ENCODE measurements at regions not wholly inside any gene's neighbourhood (a gene's known extent, or its start where the extent isn't known, plus 50 kb on each side); places are given as distances from the start of the nearest gene placed in this dataset.

GRCh38 chrX:4265036-4265435 lies 551.6 kb upstream of the PRKX start:
- intact Hi-C loops (cut with DNase I, micrococcal nuclease) = no loop called here
- POLR2A ChIA-PET = no interaction called here
- Histone ChIP-seq H3K4me3 (ENCODE audit: low read length) (no peak overlapping the region), H3K4me1 (ENCODE audit: insufficient read depth, low read length) (no peaks in the 10 kb centered on the region), H3K27me3 (ENCODE audit: control insufficient read depth in 1 of 2, insufficient read depth in 2 of 2, low read length in 2 of 2) (no peaks in the 10 kb centered on the region), H3K36me3 (ENCODE audit: insufficient read depth, low read length) (no peaks in the 10 kb centered on the region), H3K9me3 (ENCODE audit: control insufficient read depth in 1 of 2, insufficient read depth in 1 of 2, low read length in 2 of 2) (no peaks in the 10 kb centered on the region), H3K27ac (ENCODE audit: low read depth in 1 of 2, low read length in 2 of 2) (no peak overlapping the region)
- no peak for TF ChIP-seq CTCF (IDR thresholded peaks at IDR 0.05)
- ATAC-seq (ENCODE audit: poor library complexity) (no peak), DNase-seq (no peak)
- H3K36me3 Mint-ChIP-seq (ENCODE audit: low read depth) = no peaks in the 10 kb centered on the region
- no peaks in the 10 kb centered on the region for H3K27me3 Mint-ChIP-seq
- H3K27ac Mint-ChIP-seq = no peak overlapping the region
- H3K9me3 Mint-ChIP-seq = no peaks in the 10 kb centered on the region
- CTCF ChIA-PET = no interaction called here
- no peak overlapping the region for H3K4me3 Mint-ChIP-seq
- no peaks in the 10 kb centered on the region for H3K4me1 Mint-ChIP-seq (ENCODE audit: low read depth)

GRCh38 chrX:4263030-4263803 lies 549.8 kb upstream of the PRKX start:
- no peaks in the 10 kb centered on the region for H3K36me3 ChIP-seq (ENCODE audit: insufficient read depth, low read length)
- CTCF ChIA-PET = no interaction called here

GRCh38 chrX:4253092-4253491 lies 539.6 kb upstream of the PRKX start:
- H3K9me3 Mint-ChIP-seq = no peaks in the 10 kb centered on the region
- Histone ChIP-seq H3K36me3 (ENCODE audit: insufficient read depth, low read length) (no peaks in the 10 kb centered on the region), H3K27ac (ENCODE audit: low read depth in 1 of 2, low read length in 2 of 2) (no peak overlapping the region), H3K4me1 (ENCODE audit: insufficient read depth, low read length) (peaks cover 3% of the 10 kb centered on the region), H3K4me3 (ENCODE audit: low read length) (no peak overlapping the region), H3K9me3 (ENCODE audit: control insufficient read depth in 1 of 2, insufficient read depth in 1 of 2, low read length in 2 of 2) (peaks cover 0 to 8% of the 10 kb centered on the region in 2 experiments), H3K27me3 (ENCODE audit: control insufficient read depth in 1 of 2, insufficient read depth in 2 of 2, low read length in 2 of 2) (no peaks in the 10 kb centered on the region)
- DNase-seq (no peak), ATAC-seq (ENCODE audit: poor library complexity) (no peak)
- H3K27ac Mint-ChIP-seq = peak overlapping the region; percentile 8
- POLR2A ChIA-PET = no interaction called here
- H3K36me3 Mint-ChIP-seq (ENCODE audit: low read depth) = no peaks in the 10 kb centered on the region
- H3K27me3 Mint-ChIP-seq = no peaks in the 10 kb centered on the region
- no peak for TF ChIP-seq CTCF (IDR thresholded peaks at IDR 0.05)
- intact Hi-C loops (cut with DNase I, micrococcal nuclease) = no loop called here
- peaks cover 5% of the 10 kb centered on the region for H3K4me1 Mint-ChIP-seq (ENCODE audit: low read depth)
- no peak overlapping the region for H3K4me3 Mint-ChIP-seq
- CTCF ChIA-PET = no interaction called here

More at GRCh38 chrX:4263030-4263803, 549.8 kb upstream of the PRKX start:
- intact Hi-C loops (cut with DNase I, micrococcal nuclease) = no loop called here
- Mint-ChIP-seq H3K4me3 (no peak overlapping the region), H3K27me3 (no peaks in the 10 kb centered on the region), H3K9me3 (no peaks in the 10 kb centered on the region), H3K27ac (no peak overlapping the region), H3K36me3 (ENCODE audit: low read depth) (no peaks in the 10 kb centered on the region), H3K4me1 (ENCODE audit: low read depth) (no peaks in the 10 kb centered on the region)
- no peaks in the 10 kb centered on the region for H3K4me1 ChIP-seq (ENCODE audit: insufficient read depth, low read length)
- no peak for DNase-seq
- no peak for TF ChIP-seq CTCF (IDR thresholded peaks at IDR 0.05)
- no peaks in the 10 kb centered on the region for H3K27me3 ChIP-seq (ENCODE audit: control insufficient read depth in 1 of 2, insufficient read depth in 2 of 2, low read length in 2 of 2)
- H3K9me3 ChIP-seq (ENCODE audit: control insufficient read depth in 1 of 2, insufficient read depth in 1 of 2, low read length in 2 of 2) = no peaks in the 10 kb centered on the region
- no peak overlapping the region for H3K27ac ChIP-seq (ENCODE audit: low read depth in 1 of 2, low read length in 2 of 2)
- ATAC-seq (ENCODE audit: poor library complexity) = no peak
- POLR2A ChIA-PET = no interaction called here
- H3K4me3 ChIP-seq (ENCODE audit: low read length) = no peak overlapping the region

Measured in CD4-positive, alpha-beta T cell (primary cell).